ENCODE measurements at regions not wholly inside any gene's neighbourhood (a gene's known extent, or its start where the extent isn't known, plus 50 kb on each side); places are given as distances from the start of the nearest gene placed in this dataset.

- Histone ChIP-seq H3K4me1 (ENCODE audit: insufficient read depth, low read length, severe bottlenecking) (no peaks in the 10 kb centered on the region), H3K27me3 (ENCODE audit: insufficient read depth, low read length) (no peaks in the 10 kb centered on the region), H3K9me3 (ENCODE audit: low read length) (no peaks in the 10 kb centered on the region), H3K4me3 (ENCODE audit: low read depth, low read length, poor library complexity, severe bottlenecking) (no peak overlapping the region), H3K27ac (ENCODE audit: low read depth, low read length, poor library complexity, severe bottlenecking) (no peak overlapping the region), H3K36me3 (ENCODE audit: insufficient read depth, low read length) (no peaks in the 10 kb centered on the region), H2AFZ (ENCODE audit: low read length) (no peak overlapping the region), H3K9ac (ENCODE audit: low read length) (no peak overlapping the region), H3K4me2 (ENCODE audit: low read length) (no peak overlapping the region), H3K79me2 (ENCODE audit: insufficient read depth, low read length) (no peaks in the 10 kb centered on the region), H4K20me1 (ENCODE audit: insufficient read depth, low read length) (no peaks in the 10 kb centered on the region), H3F3A (ENCODE audit: insufficient read depth, low read length) (no peaks in the 10 kb centered on the region), H3K9me2 (ENCODE audit: low read depth, low read length) (no peaks in the 10 kb centered on the region)
- TF ChIP-seq, protein P1, sequence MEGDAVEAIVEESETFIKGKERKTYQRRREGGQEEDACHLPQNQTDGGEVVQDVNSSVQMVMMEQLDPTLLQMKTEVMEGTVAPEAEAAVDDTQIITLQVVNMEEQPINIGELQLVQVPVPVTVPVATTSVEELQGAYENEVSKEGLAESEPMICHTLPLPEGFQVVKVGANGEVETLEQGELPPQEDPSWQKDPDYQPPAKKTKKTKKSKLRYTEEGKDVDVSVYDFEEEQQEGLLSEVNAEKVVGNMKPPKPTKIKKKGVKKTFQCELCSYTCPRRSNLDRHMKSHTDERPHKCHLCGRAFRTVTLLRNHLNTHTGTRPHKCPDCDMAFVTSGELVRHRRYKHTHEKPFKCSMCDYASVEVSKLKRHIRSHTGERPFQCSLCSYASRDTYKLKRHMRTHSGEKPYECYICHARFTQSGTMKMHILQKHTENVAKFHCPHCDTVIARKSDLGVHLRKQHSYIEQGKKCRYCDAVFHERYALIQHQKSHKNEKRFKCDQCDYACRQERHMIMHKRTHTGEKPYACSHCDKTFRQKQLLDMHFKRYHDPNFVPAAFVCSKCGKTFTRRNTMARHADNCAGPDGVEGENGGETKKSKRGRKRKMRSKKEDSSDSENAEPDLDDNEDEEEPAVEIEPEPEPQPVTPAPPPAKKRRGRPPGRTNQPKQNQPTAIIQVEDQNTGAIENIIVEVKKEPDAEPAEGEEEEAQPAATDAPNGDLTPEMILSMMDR (IDR thresholded peaks at IDR 0.05; ENCODE audit: low read length), result no peak
- no peak for TF ChIP-seq EZH2 (IDR thresholded peaks at IDR 0.05; ENCODE audit: borderline replicate concordance, low read length)
Measured at GRCh38 chr9:117979914-117980313, 275.7 kb downstream of the TLR4 start.

DNA sequence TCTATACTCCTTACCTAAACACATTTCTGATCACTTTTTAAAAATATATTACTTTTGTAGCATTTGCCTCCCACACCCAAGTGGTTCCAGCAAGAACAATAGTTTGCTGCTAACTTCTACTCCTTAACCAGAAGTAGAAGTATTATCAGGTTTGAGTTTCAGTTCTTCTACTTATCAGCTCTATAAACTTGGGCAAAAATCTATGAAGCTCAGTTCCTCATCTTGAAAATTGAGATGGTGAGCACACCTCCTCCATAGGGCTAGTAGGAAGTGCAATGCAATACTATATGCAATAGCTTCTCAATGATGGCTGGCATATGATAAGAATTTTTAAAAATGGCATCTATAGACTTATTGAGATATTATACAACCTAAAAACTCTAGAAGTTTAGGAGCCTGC lies 283.7 kb downstream of the TLR4 start:
- Histone ChIP-seq H3K27ac (ENCODE audit: low read depth, low read length, poor library complexity, severe bottlenecking) (no peak overlapping the region), H3K9ac (ENCODE audit: low read length) (no peak overlapping the region), H3K27me3 (ENCODE audit: insufficient read depth, low read length) (no peaks in the 10 kb centered on the region)

DNA sequence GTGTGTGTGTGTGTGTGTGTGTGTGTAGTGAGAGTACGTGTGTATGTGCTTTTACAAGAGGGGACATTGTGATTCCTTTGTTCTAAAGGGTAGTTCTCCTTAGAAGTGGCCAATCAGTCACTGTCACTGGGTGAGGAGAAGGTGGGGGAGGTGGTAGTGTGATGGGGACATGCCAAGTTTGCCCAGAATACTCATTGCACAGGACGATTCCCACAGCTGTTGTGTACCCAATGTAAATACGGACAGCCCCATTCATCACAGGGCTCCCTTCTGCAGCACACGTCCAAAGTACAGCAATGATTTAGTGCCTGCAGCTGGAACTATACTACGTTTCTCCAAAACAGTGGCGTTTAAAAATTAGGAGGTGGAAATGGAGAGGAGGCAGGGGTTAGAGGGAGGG lies 287.8 kb downstream of the TLR4 start:
- no peak overlapping the region for H3K4me2 ChIP-seq (ENCODE audit: low read length)
- H3K4me3 ChIP-seq (ENCODE audit: low read depth, low read length, poor library complexity, severe bottlenecking), result no peak overlapping the region
- no peaks in the 10 kb centered on the region for H4K20me1 ChIP-seq (ENCODE audit: insufficient read depth, low read length)
- no peaks in the 10 kb centered on the region for H3K4me1 ChIP-seq (ENCODE audit: insufficient read depth, low read length, severe bottlenecking)
- H3K9me2 ChIP-seq (ENCODE audit: low read depth, low read length), result no peaks in the 10 kb centered on the region
- H3F3A ChIP-seq (ENCODE audit: insufficient read depth, low read length), result no peaks in the 10 kb centered on the region
- no peaks in the 10 kb centered on the region for H3K9me3 ChIP-seq (ENCODE audit: low read length)
- H3K79me2 ChIP-seq (ENCODE audit: insufficient read depth, low read length), result no peaks in the 10 kb centered on the region
- H2AFZ ChIP-seq (ENCODE audit: low read length), result no peak overlapping the region
- no peaks in the 10 kb centered on the region for H3K36me3 ChIP-seq (ENCODE audit: insufficient read depth, low read length)
- H3K27ac ChIP-seq (ENCODE audit: low read depth, low read length, poor library complexity, severe bottlenecking), result no peak overlapping the region
- H3K27me3 ChIP-seq (ENCODE audit: insufficient read depth, low read length), result no peaks in the 10 kb centered on the region
- TF ChIP-seq EZH2 (IDR thresholded peaks at IDR 0.05; ENCODE audit: borderline replicate concordance, low read length), result no peak
- TF ChIP-seq, protein P1 (IDR thresholded peaks at IDR 0.05; ENCODE audit: low read length), result no peak
- no peak overlapping the region for H3K9ac ChIP-seq (ENCODE audit: low read length)

More for the DNA sequence above, 283.7 kb downstream of the TLR4 start:
- Histone ChIP-seq H4K20me1 (ENCODE audit: insufficient read depth, low read length) (no peaks in the 10 kb centered on the region), H3K9me2 (ENCODE audit: low read depth, low read length) (no peaks in the 10 kb centered on the region), H3K9me3 (ENCODE audit: low read length) (no peaks in the 10 kb centered on the region), H3K4me2 (ENCODE audit: low read length) (no peak overlapping the region), H3K79me2 (ENCODE audit: insufficient read depth, low read length) (no peaks in the 10 kb centered on the region), H3K4me1 (ENCODE audit: insufficient read depth, low read length, severe bottlenecking) (no peaks in the 10 kb centered on the region), H3K4me3 (ENCODE audit: low read depth, low read length, poor library complexity, severe bottlenecking) (no peak overlapping the region), H3K36me3 (ENCODE audit: insufficient read depth, low read length) (no peaks in the 10 kb centered on the region), H2AFZ (ENCODE audit: low read length) (no peak overlapping the region), H3F3A (ENCODE audit: insufficient read depth, low read length) (no peaks in the 10 kb centered on the region)
- TF ChIP-seq EZH2 (IDR thresholded peaks at IDR 0.05; ENCODE audit: borderline replicate concordance, low read length), result no peak
- TF ChIP-seq, protein P1 (IDR thresholded peaks at IDR 0.05; ENCODE audit: low read length), result no peak

Data from OCI-LY1 (cell line).